SK-N-SH (cell line): ENCODE measurements at regions not wholly inside any gene's neighbourhood (a gene's known extent, or its start where the extent isn't known, plus 50 kb on each side); places are given as distances from the start of the nearest gene placed in this dataset.

Experiments used
- CTCF ChIA-PET: fragments of 300-600, 350-600 bp; formaldehyde crosslinking; extraction: SDS; loops from one replicate; lab custom pipeline; 2021; lab: Yijun Ruan, JAX
- POLR2A ChIA-PET: fragments of 350-600 bp; sonication (Branson Sonifier 250); formaldehyde crosslinking; extraction: SDS; loops from one replicate; lab custom pipeline; 2020; ENCODE audit warnings: antibody characterized with exemption, inconsistent platforms; lab: Yijun Ruan, JAX
- DNase-seq: peaks from one replicate; pipeline ENCODE4 v3.0.0; 2012
- H2AFZ ChIP-seq: fragments of 200-600 bp; sonication (generic); 2 replicates; pipeline ENCODE4 v1.8.1; 2016; ENCODE audit warnings: antibody characterized with exemption, mild to moderate bottlenecking, low read depth
- H3F3A ChIP-seq: fragments of 200-600 bp; sonication (generic); replicated peaks from 2 replicates; pipeline ENCODE3; 2016; ENCODE audit warnings: antibody characterized with exemption, mild to moderate bottlenecking; ENCODE audit not compliant: insufficient read depth
- H3K27ac ChIP-seq, 2 experiments: fragments of 200-500 bp in 1 of 2; fragments of 200-600 bp in 1 of 2; sonication (Bioruptor generic) in 1 of 2; sonication (generic), shearing (Covaris generic) in 1 of 2; 2 replicates each; pipeline versions ENCODE4 v1.5.1 to v1.6.1; 2014 to 2016; ENCODE audit warnings: low read depth in 2 of 2, inconsistent platforms in 1 of 2, low read length in 1 of 2, mild to moderate bottlenecking in 1 of 2, mixed read lengths in 1 of 2
- H3K27me3 ChIP-seq: fragments of 200-600 bp; sonication (generic), shearing (Covaris generic); 2 replicates; pipeline ENCODE4 v1.6.1; 2016; ENCODE audit warnings: mixed run types; ENCODE audit not compliant: insufficient read depth
- H3K36me3 ChIP-seq, 2 experiments: fragments of 200-500 bp in 1 of 2; fragments of 200-600 bp in 1 of 2; sonication (Bioruptor generic) in 1 of 2; sonication (generic) in 1 of 2; replicated peaks in 1 of 2; 2 replicates each; pipeline versions ENCODE3 to v1.5.1; 2014 to 2016; ENCODE audit warnings: low read length in 1 of 2, mild to moderate bottlenecking in 1 of 2; ENCODE audit not compliant: insufficient read depth in 2 of 2, control insufficient read depth in 1 of 2
- H3K4me1 ChIP-seq, 2 experiments: fragments of 200-500 bp in 1 of 2; fragments of 200-600 bp in 1 of 2; sonication (Bioruptor generic) in 1 of 2; sonication (generic), shearing (Covaris generic) in 1 of 2; 2 replicates each; pipeline versions ENCODE4 v1.5.1 to v1.6.1; 2014 to 2016; ENCODE audit warnings: low read depth in 1 of 2, low read length in 1 of 2, mixed run types in 1 of 2; ENCODE audit not compliant: insufficient read depth in 2 of 2, control insufficient read depth in 1 of 2
- H3K4me2 ChIP-seq: fragments of 200-600 bp; sonication (generic), shearing (Covaris generic); 2 replicates; pipeline ENCODE4 v1.6.1; 2017; ENCODE audit warnings: mixed run types
- H3K4me3 ChIP-seq, 2 experiments: fragments of 200-500 bp in 1 of 2; fragments of 200-600 bp in 1 of 2; sonication (Bioruptor generic) in 1 of 2; sonication (generic), shearing (Covaris generic) in 1 of 2; 2 replicates each; pipeline versions ENCODE4 v1.5.1 to v1.8.1; 2014 to 2016; ENCODE audit warnings: low read depth in 2 of 2, inconsistent platforms in 1 of 2, low read length in 1 of 2, mild to moderate bottlenecking in 1 of 2, mixed read lengths in 1 of 2, moderate library complexity in 1 of 2
- H3K79me2 ChIP-seq: fragments of 200-600 bp; sonication (generic); 2 replicates; pipeline ENCODE4 v1.8.1; 2017; ENCODE audit warnings: mild to moderate bottlenecking; ENCODE audit not compliant: insufficient read depth
- H3K9ac ChIP-seq: fragments of 200-600 bp; sonication (generic); 2 replicates; pipeline ENCODE4 v1.6.1; 2017; ENCODE audit warnings: mixed run types
- H3K9me2 ChIP-seq: fragments of 200-600 bp; sonication (generic); 2 replicates; pipeline ENCODE4 v1.6.1; 2017; ENCODE audit warnings: mixed run types
- H3K9me3 ChIP-seq: fragments of 200-600 bp; sonication (generic); 2 replicates; pipeline ENCODE4 v1.6.1; 2017; ENCODE audit warnings: mixed run types, mild to moderate bottlenecking, moderate library complexity
- H4K20me1 ChIP-seq: fragments of 200-600 bp; sonication (generic); 2 replicates; pipeline ENCODE4 v1.6.1; 2017; ENCODE audit warnings: mild to moderate bottlenecking, mixed run types; ENCODE audit not compliant: insufficient read depth
- CHD2 ChIP-seq: fragments of 150-350 bp; IDR thresholded peaks from 2 replicates; pipeline ENCODE4 v1.6.1; 2018; ENCODE audit warnings: low read length; ENCODE audit not compliant: partially characterized antibody
- CTCF ChIP-seq: fragments of 200-600 bp; sonication (generic); IDR thresholded peaks from 2 replicates; pipeline ENCODE4 v1.6.1; 2017; ENCODE audit warnings: antibody characterized with exemption, mild to moderate bottlenecking, moderate library complexity
- ELF1 ChIP-seq: IDR thresholded peaks from 2 replicates; pipeline ENCODE4 v1.4.0; 2012
- EP300 ChIP-seq, 2 experiments: IDR thresholded peaks; 2 replicates each; pipeline versions ENCODE4 v1.4.0 to v1.6.1; 2012; ENCODE audit warnings: borderline replicate concordance in 1 of 2, low read depth in 1 of 2, low read length in 1 of 2
- FOSL2 ChIP-seq: IDR thresholded peaks from 2 replicates; pipeline ENCODE4 v1.4.0; 2012; ENCODE audit warnings: low read depth, mild to moderate bottlenecking, moderate library complexity, borderline replicate concordance
- FOXM1 ChIP-seq: IDR thresholded peaks from 2 replicates; pipeline ENCODE4 v1.4.0; 2012; ENCODE audit warnings: low read depth, mild to moderate bottlenecking
- GABPA ChIP-seq: IDR thresholded peaks from 2 replicates; pipeline ENCODE4 v1.4.0; 2012; ENCODE audit warnings: low read depth, mild to moderate bottlenecking
- GATA2 ChIP-seq: sonication (generic); formaldehyde crosslinking; IDR thresholded peaks from 2 replicates; pipeline ENCODE4 v1.5.0; 2020; ENCODE audit warnings: mild to moderate bottlenecking, missing genetic modification reagents
- JUND ChIP-seq: IDR thresholded peaks from 2 replicates; pipeline ENCODE4 v1.4.0; 2012
- MEF2A ChIP-seq: IDR thresholded peaks from 2 replicates; pipeline ENCODE4 v1.4.0; 2012; ENCODE audit warnings: low read depth, borderline replicate concordance
- MXI1 ChIP-seq: IDR thresholded peaks from 2 replicates; pipeline ENCODE4 v1.6.1; 2012; ENCODE audit warnings: mild to moderate bottlenecking, low read depth, low read length, improper control_type of control experiment
- NRF1 ChIP-seq: IDR thresholded peaks from 2 replicates; pipeline ENCODE4 v1.6.1; 2012; ENCODE audit warnings: low read depth, mild to moderate bottlenecking, low read length
- RAD21 ChIP-seq: IDR thresholded peaks from 2 replicates; pipeline ENCODE4 v1.6.1; 2012; ENCODE audit warnings: mild to moderate bottlenecking, low read length
- REST ChIP-seq: IDR thresholded peaks from 2 replicates; pipeline ENCODE4 v1.6.1; 2012; ENCODE audit warnings: mild to moderate bottlenecking, low read depth, low read length, moderate library complexity
- TAF1 ChIP-seq: IDR thresholded peaks from 2 replicates; pipeline ENCODE4 v1.6.1; 2012; ENCODE audit warnings: low read depth, mild to moderate bottlenecking, low read length, moderate library complexity, borderline replicate concordance
- USF1 ChIP-seq: IDR thresholded peaks from 2 replicates; pipeline ENCODE4 v1.4.0; 2012; ENCODE audit warnings: low read depth, borderline replicate concordance
- WGBS: methylation state at CpG from one replicate; pipeline ENCODE4 v1.1.6; 2017; ENCODE audit warnings: low lambda C conversion rate; 5-methylcytosine and 5-hydroxymethylcytosine counted together
- TF ChIP-seq, protein P1 (sequence below): IDR thresholded peaks from 2 replicates; pipeline ENCODE4; 2012
- TF ChIP-seq, protein P2 (sequence below): fragments of 150-350 bp; IDR thresholded peaks from 2 replicates; pipeline ENCODE4 v1.6.1; 2017; ENCODE audit warnings: antibody characterized with exemption, low read length, low read depth, borderline replicate concordance
- TF ChIP-seq, protein P3 (sequence below): IDR thresholded peaks from 2 replicates; pipeline ENCODE4 v1.4.0; 2012; ENCODE audit warnings: low read depth

GRCh38 chr20:37611852-37612251 is 82.0 kb upstream of the CTNNBL1 start:
- no peak for DNase-seq
- no peaks in the 10 kb centered on the region for H3K9me2 ChIP-seq
- TF ChIP-seq REST (no peak), CHD2 (no peak), ELF1 (no peak), USF1 (no peak), MEF2A (no peak), GABPA (no peak), JUND (no peak), TAF1 (no peak), GATA2 (CRISPR knock-in tag) (no peak), NRF1 (no peak), MXI1 (no peak), FOSL2 (no peak), FOXM1 (no peak), RAD21 (no peak), CTCF (no peak), EP300 (IDR thresholded peaks at IDR 0.05; ENCODE audit: borderline replicate concordance in 1 of 2, low read depth in 1 of 2, low read length in 1 of 2) (no peak)
- TF ChIP-seq, protein P1, sequence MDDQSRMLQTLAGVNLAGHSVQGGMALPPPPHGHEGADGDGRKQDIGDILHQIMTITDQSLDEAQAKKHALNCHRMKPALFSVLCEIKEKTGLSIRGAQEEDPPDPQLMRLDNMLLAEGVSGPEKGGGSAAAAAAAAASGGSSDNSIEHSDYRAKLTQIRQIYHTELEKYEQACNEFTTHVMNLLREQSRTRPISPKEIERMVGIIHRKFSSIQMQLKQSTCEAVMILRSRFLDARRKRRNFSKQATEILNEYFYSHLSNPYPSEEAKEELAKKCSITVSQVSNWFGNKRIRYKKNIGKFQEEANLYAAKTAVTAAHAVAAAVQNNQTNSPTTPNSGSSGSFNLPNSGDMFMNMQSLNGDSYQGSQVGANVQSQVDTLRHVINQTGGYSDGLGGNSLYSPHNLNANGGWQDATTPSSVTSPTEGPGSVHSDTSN, result no peak
- TF ChIP-seq, protein P2, sequence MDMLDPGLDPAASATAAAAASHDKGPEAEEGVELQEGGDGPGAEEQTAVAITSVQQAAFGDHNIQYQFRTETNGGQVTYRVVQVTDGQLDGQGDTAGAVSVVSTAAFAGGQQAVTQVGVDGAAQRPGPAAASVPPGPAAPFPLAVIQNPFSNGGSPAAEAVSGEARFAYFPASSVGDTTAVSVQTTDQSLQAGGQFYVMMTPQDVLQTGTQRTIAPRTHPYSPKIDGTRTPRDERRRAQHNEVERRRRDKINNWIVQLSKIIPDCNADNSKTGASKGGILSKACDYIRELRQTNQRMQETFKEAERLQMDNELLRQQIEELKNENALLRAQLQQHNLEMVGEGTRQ, result no peak
- TF ChIP-seq, protein P3, sequence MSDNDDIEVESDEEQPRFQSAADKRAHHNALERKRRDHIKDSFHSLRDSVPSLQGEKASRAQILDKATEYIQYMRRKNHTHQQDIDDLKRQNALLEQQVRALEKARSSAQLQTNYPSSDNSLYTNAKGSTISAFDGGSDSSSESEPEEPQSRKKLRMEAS, result no peak
- CTCF ChIA-PET, result no interaction called here
- no peak overlapping the region for H2AFZ ChIP-seq
- H4K20me1 ChIP-seq, result no peaks in the 10 kb centered on the region
- H3K9me3 ChIP-seq, result no peaks in the 10 kb centered on the region
- H3K27ac ChIP-seq, result no peak overlapping the region
- H3K79me2 ChIP-seq, result no peaks in the 10 kb centered on the region
- H3F3A ChIP-seq, result no peaks in the 10 kb centered on the region
- WGBS, result 55% methylated on average over 1 of the region's 1 CpG
- no peaks in the 10 kb centered on the region for H3K27me3 ChIP-seq
- POLR2A ChIA-PET, result no interaction called here
- no peak overlapping the region for H3K9ac ChIP-seq
- no peak overlapping the region for H3K4me3 ChIP-seq
- H3K4me1 ChIP-seq, result no peaks in the 10 kb centered on the region
- no peaks in the 10 kb centered on the region for H3K36me3 ChIP-seq
- no peak overlapping the region for H3K4me2 ChIP-seq
